ENCODE measurements at regions not wholly inside any gene's neighbourhood (a gene's known extent, or its start where the extent isn't known, plus 50 kb on each side); places are given as distances from the start of the nearest gene placed in this dataset.

DNA sequence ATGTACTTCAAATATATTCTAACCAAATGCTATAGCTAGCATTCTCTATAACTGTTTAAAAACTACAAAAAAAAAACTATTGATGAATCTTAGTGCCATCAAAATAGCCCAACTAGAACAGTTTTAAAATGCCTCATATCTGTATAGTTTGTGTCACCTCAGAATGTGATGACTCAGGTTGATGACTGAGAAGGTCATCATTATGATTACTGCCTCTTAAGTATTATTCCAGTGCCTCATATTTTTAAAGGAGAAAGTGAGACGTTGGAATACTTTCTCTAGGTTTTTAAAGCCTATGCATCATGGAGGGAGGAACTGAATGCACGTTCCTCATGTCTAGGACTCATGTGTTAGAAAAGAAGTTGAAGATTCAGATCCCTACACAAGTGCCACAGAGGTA lies 88.2 kb downstream of the TMA16 start:
- no peak for DNase-seq

GRCh38 chr4:163587867-163588266 lies 93.4 kb downstream of the TMA16 start:
- no peak for DNase-seq

- no peak for DNase-seq
Measured at GRCh38 chr4:163588532-163588931, 94.0 kb downstream of the TMA16 start.

GRCh38 chr4:163590103-163590502 lies 95.6 kb downstream of the TMA16 start:
- no peak for DNase-seq

DNA sequence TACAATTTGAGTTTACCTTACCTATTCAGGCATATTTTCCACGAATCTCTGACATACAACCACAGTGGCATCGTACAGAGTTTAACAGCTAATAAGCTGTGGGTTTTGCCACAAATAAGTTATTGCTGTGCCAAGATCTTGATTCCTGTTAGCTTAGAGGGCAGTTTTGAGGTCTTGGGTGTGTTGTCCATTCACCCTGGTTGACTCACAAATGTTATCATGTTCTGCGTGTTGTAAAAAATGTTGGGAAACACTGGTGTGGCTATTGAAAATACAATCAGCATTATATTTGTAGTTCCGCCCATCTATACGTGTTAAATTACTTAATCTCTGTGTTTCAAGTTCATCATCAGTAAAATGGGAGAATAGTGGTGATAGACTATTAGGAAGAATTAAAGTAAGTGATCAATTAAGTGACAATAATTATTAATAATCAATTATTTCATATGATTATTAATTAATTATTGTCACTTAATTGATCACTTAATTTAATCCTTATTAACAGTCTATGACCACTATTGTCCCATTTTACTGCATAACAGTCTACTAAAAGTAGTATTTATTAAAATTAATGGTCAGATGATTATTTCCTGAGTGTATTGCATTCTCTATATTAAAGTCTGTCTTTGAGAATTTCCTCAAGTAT lies 96.3 kb downstream of the TMA16 start:
- no peak for DNase-seq

DNA sequence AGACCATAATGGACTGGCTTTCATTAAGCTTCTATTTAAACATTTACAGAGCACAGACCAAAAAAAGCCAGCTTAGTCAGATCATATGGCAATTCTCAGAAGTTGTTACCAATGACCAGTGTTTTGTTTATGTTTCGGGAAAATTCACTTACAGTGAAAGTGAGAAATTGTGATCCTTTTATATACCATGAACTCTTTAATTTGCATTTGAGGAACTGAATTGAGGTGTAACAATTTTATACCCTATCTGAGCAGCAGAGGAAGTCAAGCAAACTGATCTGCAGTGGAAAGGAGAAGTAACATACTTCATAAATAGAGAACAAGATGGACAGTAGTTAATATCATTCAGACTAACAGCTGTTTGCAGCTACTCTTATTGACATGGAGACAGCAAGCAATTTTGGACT lies 97.1 kb downstream of the TMA16 start:
- peak; percentile 89 to 94 for DNase-seq

DNA sequence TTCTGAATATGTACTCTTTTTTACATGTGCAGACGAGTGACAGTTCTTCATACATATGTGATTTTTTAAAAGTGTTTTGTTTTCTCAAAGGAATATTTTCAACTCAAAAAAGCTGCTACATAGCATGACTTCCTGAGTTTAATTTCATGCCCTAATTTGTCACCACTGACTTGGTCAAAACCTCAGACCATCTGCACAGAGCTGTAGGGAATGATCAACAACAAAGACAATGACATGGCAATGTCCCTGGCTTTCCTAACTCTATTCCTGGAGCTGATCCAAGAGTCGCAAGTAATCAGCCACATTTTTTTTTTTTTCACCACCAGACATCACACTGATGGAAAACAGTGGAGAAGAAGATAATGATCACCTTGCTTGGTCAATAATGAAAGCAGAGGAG lies 97.7 kb downstream of the TMA16 start:
- peak in 1 of 2 experiments; percentile 10 for DNase-seq

DNA sequence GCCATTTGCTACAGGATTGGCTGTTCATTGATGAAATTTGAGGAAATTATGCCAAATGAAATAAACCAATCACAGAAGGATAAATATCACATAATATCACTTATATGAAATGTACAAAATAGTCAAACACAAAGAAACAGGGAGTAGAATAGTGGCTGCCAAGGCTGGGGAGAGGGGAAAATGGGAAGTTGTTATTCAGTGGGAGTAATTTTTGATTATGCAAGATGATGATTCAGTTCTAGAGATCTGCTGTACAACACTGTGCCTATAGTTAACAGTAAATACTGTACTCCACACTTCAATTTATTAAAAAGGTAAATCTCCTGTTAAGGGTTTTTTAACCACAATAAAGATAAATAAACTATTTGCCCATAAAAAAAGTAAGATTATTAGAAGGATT lies 101.1 kb downstream of the TMA16 start:
- DNase-seq: peak; percentile 60 to 77

DNA sequence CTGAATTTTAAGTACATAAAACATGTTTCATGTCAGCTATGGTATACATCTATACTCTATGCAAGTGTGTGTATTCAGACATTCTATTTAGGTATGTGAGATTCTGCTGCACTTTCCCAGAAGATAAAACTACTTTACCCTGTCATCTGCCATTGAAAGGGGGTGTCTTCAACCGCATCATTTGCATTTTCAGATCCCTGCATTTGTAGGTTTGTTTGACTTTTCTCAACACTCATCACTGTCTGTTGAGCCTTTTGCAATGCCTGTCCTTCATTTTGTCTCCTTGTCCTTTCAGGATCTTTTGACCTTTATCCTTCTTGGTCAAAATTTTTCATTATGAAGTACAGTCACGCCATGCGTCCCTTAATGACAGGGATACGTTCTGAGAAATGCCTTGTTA lies 103.5 kb downstream of the TMA16 start:
- no peak for DNase-seq

GRCh38 chr4:163598489-163598888 lies 104.0 kb downstream of the TMA16 start:
- no peak for DNase-seq

GRCh38 chr4:163600727-163601126 lies 106.2 kb downstream of the TMA16 start:
- DNase-seq: no peak

GRCh38 chr4:163603257-163603656 lies 108.8 kb downstream of the TMA16 start:
- DNase-seq: no peak

- peak; percentile 67 to 77 for DNase-seq
Measured at GRCh38 chr4:163606896-163607691, 112.6 kb downstream of the TMA16 start.

DNA sequence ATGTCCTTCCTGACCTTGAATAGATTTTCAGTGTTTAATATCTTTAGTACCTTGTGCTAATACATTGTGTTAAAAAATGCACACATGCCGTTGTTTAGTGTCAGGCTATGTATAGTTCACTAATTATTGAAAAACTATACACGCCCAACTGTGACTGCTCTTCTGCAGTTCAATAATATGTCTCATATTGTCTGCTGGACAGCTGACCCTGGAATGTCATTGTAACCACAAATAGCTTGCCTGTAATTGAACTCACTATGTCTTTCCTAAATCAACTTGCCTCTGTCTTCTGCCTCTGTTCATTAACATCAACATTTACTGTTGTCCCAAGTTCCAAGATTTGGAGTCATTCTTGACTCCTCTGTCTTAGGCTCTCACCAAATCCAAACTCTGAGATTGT lies 114.5 kb downstream of the TMA16 start:
- no peak for DNase-seq

GRCh38 chr4:163610648-163611047 lies 116.2 kb downstream of the TMA16 start:
- no peak for DNase-seq

- DNase-seq: peak; percentile 61 to 69
Measured at GRCh38 chr4:163611182-163611581, 116.7 kb downstream of the TMA16 start.

GRCh38 chr4:163611784-163612445 lies 117.4 kb downstream of the TMA16 start:
- no peak for DNase-seq

- no peak for DNase-seq
Measured at GRCh38 chr4:163612762-163613161, 118.3 kb downstream of the TMA16 start.

GRCh38 chr4:163613383-163613782 lies 118.9 kb downstream of the TMA16 start:
- DNase-seq: peak; percentile 75

GRCh38 chr4:163614866-163615265 lies 120.4 kb downstream of the TMA16 start:
- no peak for DNase-seq

DNA sequence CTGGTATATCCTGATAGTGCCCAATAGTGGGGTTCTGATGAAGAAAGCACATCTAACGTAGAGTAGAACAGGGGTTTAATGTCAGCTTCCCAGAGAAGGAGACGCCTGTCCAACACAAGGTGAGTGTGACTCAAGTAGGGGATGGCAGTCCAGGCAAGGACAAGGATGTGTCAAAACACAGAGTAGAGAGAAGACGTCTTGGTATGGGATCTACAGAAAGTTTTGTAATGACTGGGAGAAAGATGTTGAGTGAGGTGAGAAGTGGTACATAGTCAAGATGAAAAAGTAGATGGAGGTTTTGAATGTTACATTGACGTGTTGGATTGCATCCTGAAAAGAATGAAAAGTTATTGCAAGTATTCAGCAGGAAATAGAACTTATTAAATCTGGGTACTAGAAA lies 124.4 kb downstream of the TMA16 start:
- DNase-seq: no peak

DNA sequence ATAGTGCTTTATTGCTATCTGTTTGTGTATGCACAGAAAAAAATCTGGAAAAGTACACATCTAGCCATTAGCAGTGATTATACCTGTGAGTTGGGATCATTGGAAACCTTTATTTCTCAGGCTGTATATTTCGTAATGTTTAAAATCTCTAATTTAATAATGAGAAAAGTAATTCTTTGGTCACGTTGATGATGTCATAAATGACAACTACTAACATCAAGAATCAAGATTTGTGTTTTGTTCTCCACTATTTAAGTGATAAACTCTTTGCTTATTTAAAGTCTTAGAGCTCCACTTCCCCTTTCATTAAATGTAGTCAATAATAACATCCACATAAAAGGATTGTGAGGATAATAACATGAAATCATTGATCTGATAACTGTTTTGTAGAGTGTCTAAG lies 126.2 kb downstream of the TMA16 start:
- no peak for DNase-seq

DNA sequence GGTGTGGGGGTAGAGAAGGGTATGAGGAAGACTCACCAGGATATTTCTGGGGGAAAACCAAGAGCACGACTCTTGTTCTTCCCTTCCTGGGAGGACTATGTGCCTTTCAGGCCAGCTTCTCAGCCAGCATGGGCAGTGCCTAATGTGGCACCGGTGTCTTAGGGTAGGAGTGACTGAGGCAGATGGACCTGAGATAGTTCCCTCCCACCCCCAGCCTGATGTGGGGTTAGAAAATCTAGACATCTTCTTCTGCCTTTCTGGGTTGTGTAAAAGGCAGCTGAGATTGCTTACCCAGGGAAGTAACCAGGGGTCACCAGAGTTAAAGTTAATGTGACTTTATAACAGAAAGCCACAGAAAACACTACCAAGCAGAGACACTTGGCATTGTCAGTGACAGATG lies 127.3 kb downstream of the TMA16 start:
- DNase-seq: no peak

Data from AML-193 (cell line).